HUES6 (cell line): ENCODE measurements at regions not wholly inside any gene's neighbourhood (a gene's known extent, or its start where the extent isn't known, plus 50 kb on each side); places are given as distances from the start of the nearest gene placed in this dataset.

ENCODE experiments used
- H3K27ac ChIP-seq: 2 replicates; pipeline ENCODE4 v1.7.0; 2013; ENCODE audit warnings: low read depth, mild to moderate bottlenecking, low read length, inconsistent platforms
- H3K27me3 ChIP-seq: 2 replicates; pipeline ENCODE4 v1.6.1; 2013; ENCODE audit warnings: low read length; ENCODE audit not compliant: control insufficient read depth, insufficient read depth
- H3K36me3 ChIP-seq: 2 replicates; pipeline ENCODE4 v1.6.1; 2013; ENCODE audit warnings: low read length; ENCODE audit not compliant: control insufficient read depth, insufficient read depth
- H3K4me1 ChIP-seq: 2 replicates; pipeline ENCODE4 v1.6.1; 2013; ENCODE audit warnings: low read length; ENCODE audit not compliant: control insufficient read depth, insufficient read depth
- H3K4me3 ChIP-seq: 2 replicates; pipeline ENCODE4 v1.5.1; 2013; ENCODE audit warnings: low read depth, low read length
- H3K9ac ChIP-seq: one replicate; pipeline ENCODE4 v1.6.1; 2013; ENCODE audit warnings: mild to moderate bottlenecking, low read length
- H3K9me3 ChIP-seq: 2 replicates; pipeline ENCODE4 v1.6.1; 2013; ENCODE audit warnings: low read depth, low read length; ENCODE audit not compliant: control insufficient read depth, insufficient read depth

- Histone ChIP-seq H3K4me1 (peaks cover 4% of the 10 kb centered on the region; the same call in 1 of the 2 replicates), H3K9me3 (no peaks in the 10 kb centered on the region), H3K36me3 (no peaks in the 10 kb centered on the region), H3K9ac (no peak overlapping the region), H3K4me3 (no peak overlapping the region), H3K27ac (no peak overlapping the region), H3K27me3 (no peaks in the 10 kb centered on the region)
Measured at GRCh38 chr9:111195766-111196165, 134.3 kb downstream of the OR2K2 start.

- Histone ChIP-seq H3K9me3 (no peaks in the 10 kb centered on the region), H3K4me3 (no peak overlapping the region), H3K27ac (no peak overlapping the region), H3K4me1 (peaks cover 4% of the 10 kb centered on the region; the same call in 1 of the 2 replicates), H3K9ac (no peak overlapping the region), H3K27me3 (no peaks in the 10 kb centered on the region), H3K36me3 (no peaks in the 10 kb centered on the region)
Measured at GRCh38 chr9:111193095-111193494, 136.9 kb downstream of the OR2K2 start.

GRCh38 chr9:111192650-111193049 is 137.4 kb downstream of the OR2K2 start:
- H3K4me1 ChIP-seq, result peaks cover 4% of the 10 kb centered on the region; the same call in 1 of the 2 replicates
- H3K27me3 ChIP-seq, result no peaks in the 10 kb centered on the region
- no peaks in the 10 kb centered on the region for H3K9me3 ChIP-seq
- no peak overlapping the region for H3K4me3 ChIP-seq
- H3K9ac ChIP-seq, result no peak overlapping the region
- no peak overlapping the region for H3K27ac ChIP-seq
- no peaks in the 10 kb centered on the region for H3K36me3 ChIP-seq

DNA sequence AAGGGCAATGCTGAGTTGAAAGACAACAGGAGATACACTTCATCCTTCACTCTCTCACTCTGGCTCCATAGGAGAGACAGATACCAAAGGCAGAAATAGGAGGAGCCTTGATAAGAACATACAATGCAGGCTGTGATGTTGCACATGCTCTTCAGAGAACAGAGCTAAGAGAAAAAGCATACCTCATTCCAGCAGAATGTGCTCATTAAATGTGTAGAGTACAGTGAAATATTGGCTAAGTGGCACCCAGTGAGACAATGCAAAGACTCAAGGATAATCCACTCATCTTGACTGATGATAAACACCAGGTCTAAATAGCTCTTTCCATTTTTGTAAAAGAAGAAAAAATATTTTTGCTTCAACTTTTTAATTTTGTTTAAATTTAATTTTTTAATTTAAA is 139.7 kb downstream of the OR2K2 start:
- no peak overlapping the region for H3K27ac ChIP-seq
- H3K4me3 ChIP-seq, result no peak overlapping the region
- no peaks in the 10 kb centered on the region for H3K27me3 ChIP-seq
- no peaks in the 10 kb centered on the region for H3K9me3 ChIP-seq
- no peaks in the 10 kb centered on the region for H3K36me3 ChIP-seq
- H3K4me1 ChIP-seq, result peaks cover 4% of the 10 kb centered on the region; the same call in 1 of the 2 replicates
- H3K9ac ChIP-seq, result no peak overlapping the region

DNA sequence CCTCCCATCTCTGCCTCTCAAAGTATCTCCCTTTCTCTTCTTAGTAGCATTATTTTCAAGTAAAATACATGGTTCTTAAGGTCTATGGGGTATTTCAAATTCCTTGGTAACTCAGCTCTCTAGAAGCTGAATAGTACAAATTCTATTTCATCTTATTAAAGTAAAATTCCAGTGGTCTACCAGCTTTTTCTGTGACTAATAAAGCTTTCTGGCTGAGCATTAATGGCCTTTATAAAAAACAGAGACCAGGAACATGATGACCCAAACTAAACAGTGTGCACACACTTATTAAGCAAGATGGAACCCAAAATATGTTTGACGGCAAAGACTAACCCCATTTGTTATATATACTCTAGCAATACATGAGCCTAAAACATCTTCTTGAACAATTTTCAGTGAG is 142.6 kb downstream of the OR2K2 start:
- no peak overlapping the region for H3K9ac ChIP-seq
- no peaks in the 10 kb centered on the region for H3K9me3 ChIP-seq
- H3K4me3 ChIP-seq, result no peak overlapping the region
- no peaks in the 10 kb centered on the region for H3K36me3 ChIP-seq
- H3K27me3 ChIP-seq, result no peaks in the 10 kb centered on the region
- H3K4me1 ChIP-seq, result no peaks in the 10 kb centered on the region
- H3K27ac ChIP-seq, result no peak overlapping the region

DNA sequence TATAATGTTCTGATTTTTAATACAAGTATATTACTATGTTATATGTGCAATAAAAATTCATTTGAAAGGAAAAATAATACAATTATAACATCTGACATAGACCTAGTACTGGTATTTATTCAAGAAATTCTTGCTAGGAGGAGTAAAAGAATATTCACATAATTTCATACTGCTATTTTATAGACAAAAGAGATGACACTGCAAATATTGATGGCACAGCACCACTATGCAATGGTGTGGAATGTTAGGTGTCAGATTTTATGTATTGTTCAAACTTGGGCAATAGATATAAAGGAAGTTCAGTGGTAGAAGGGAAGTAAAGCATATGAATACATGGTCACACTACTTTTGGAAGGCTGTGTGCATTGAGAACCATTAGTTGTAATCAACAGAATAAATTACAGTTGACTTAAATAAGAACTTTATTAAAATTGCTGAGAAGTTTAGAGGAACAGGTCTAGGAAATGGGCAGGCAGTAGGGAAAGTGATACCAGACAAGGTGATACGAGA is 143.9 kb downstream of the OR2K2 start:
- H3K9me3 ChIP-seq, result no peaks in the 10 kb centered on the region
- no peak overlapping the region for H3K27ac ChIP-seq
- H3K4me3 ChIP-seq, result no peak overlapping the region
- no peaks in the 10 kb centered on the region for H3K36me3 ChIP-seq
- no peak overlapping the region for H3K9ac ChIP-seq
- H3K27me3 ChIP-seq, result no peaks in the 10 kb centered on the region
- H3K4me1 ChIP-seq, result no peaks in the 10 kb centered on the region

GRCh38 chr9:111180811-111181210 is 142.5 kb upstream of the LPAR1 start:
- H3K4me1 ChIP-seq, result peaks cover 7% of the 10 kb centered on the region; the same call in 1 of the 2 replicates
- H3K4me3 ChIP-seq, result no peak overlapping the region
- no peaks in the 10 kb centered on the region for H3K9me3 ChIP-seq
- no peak overlapping the region for H3K9ac ChIP-seq
- H3K36me3 ChIP-seq, result no peaks in the 10 kb centered on the region
- no peaks in the 10 kb centered on the region for H3K27me3 ChIP-seq
- H3K27ac ChIP-seq, result no peak overlapping the region

- Histone ChIP-seq H3K4me3 (no peak overlapping the region), H3K9me3 (no peaks in the 10 kb centered on the region), H3K4me1 (peaks cover 7% of the 10 kb centered on the region; the same call in 1 of the 2 replicates), H3K36me3 (no peaks in the 10 kb centered on the region), H3K27me3 (no peaks in the 10 kb centered on the region), H3K27ac (no peak overlapping the region), H3K9ac (no peak overlapping the region)
Measured at GRCh38 chr9:111179577-111179976, 141.3 kb upstream of the LPAR1 start.

DNA sequence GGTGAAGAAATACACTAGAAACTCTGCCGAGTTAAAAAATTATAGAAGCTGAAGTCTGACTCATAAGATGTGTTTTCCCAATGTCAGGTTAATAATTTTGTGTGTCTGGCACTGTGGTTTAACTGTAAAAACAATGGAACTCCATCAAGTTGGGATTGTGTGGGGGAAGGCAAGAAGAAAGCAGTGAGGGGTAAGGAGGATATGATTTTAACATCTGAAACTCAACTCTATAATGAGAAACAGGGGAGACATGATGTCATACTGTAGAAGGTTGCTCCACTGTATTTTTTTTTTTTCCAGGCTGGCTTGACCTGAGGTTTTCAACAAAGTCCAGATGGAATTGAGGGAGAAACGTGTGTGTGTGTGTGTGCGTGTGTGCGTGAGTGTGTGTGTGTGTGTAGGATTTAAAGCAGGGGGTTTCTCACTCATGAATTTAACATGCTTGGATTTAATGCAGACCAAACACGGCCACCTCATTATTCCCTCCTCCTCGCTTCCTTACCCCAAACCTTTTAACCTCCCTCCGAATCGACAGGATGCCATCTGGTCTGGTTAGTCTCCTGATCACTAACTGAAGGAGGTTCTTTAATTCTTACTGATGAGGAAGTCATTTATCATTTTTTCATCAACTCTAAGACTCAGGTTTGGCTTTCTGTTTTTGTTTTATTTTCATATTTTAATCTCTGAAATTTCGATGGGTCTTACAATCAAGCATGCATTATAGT is 140.2 kb upstream of the LPAR1 start:
- Histone ChIP-seq H3K27ac (no peak overlapping the region), H3K36me3 (no peaks in the 10 kb centered on the region), H3K9ac (no peak overlapping the region), H3K4me3 (no peak overlapping the region), H3K27me3 (no peaks in the 10 kb centered on the region), H3K9me3 (no peaks in the 10 kb centered on the region), H3K4me1 (peaks cover 7% of the 10 kb centered on the region; the same call in 1 of the 2 replicates)

DNA sequence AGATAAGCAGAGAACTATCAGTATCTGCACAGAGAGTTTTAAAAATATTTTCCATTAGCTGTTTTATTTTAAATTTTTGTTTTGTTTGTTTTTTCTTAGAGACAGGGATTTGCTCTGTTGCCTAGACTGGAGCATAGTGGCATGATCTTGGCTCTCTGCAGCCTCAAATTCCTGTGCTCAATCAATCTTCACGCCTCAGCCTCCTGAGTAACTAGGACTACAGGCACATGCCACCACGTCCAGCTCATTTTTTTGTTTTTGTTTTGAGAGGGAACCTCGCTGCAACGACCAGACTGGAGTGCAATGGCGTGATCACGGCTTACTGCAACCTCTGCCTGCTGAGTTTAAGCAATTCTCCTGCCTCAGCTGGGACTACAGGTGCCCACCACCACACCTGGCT is 138.2 kb upstream of the LPAR1 start:
- Histone ChIP-seq H3K9ac (no peak overlapping the region), H3K27me3 (no peaks in the 10 kb centered on the region), H3K4me1 (peaks cover 7% of the 10 kb centered on the region; the same call in 1 of the 2 replicates), H3K27ac (no peak overlapping the region), H3K36me3 (no peaks in the 10 kb centered on the region), H3K9me3 (no peaks in the 10 kb centered on the region), H3K4me3 (no peak overlapping the region)

DNA sequence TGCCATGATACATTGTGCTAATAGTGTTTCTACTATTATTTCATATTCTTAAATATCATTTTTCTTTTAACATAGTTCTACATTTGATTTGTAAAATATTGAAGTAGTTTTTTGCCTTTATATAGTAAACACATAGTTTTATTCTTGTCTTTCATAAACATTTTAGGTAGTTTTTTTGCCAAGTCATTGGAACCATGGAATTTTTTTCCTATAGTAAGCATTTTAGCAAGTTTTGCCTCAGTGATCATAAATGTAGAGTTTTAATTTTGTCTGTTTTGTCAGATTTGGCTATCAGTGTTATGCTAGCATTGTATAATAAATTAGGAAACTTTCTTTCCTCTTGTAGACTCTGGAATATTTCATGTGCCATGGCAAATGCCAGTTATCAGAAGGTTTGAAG is 137.1 kb upstream of the LPAR1 start:
- H3K9ac ChIP-seq, result no peak overlapping the region
- H3K4me3 ChIP-seq, result no peak overlapping the region
- H3K4me1 ChIP-seq, result peaks cover 7% of the 10 kb centered on the region; the same call in 1 of the 2 replicates
- no peaks in the 10 kb centered on the region for H3K9me3 ChIP-seq
- no peak overlapping the region for H3K27ac ChIP-seq
- H3K36me3 ChIP-seq, result no peaks in the 10 kb centered on the region
- no peaks in the 10 kb centered on the region for H3K27me3 ChIP-seq
